ENCODE measurements at regions not wholly inside any gene's neighbourhood (a gene's known extent, or its start where the extent isn't known, plus 50 kb on each side); places are given as distances from the start of the nearest gene placed in this dataset.

GRCh38 chr3:73804204-73804603 is 179.5 kb upstream of the PDZRN3 start:
- TF ChIP-seq CTCF (optimal IDR thresholded peaks at IDR 0.05 in 1 of 3, IDR thresholded peaks at IDR 0.05 in 1 of 3, conservative IDR thresholded peaks at IDR 0.05 in 1 of 3; ENCODE audit: extremely low read depth in 1 of 3, insufficient read depth in 2 of 3, low read length in 3 of 3) (no peak), EZH2 (IDR thresholded peaks at IDR 0.05; ENCODE audit: low read length) (no peak)
